GM21367 (cell line): ENCODE measurements at regions not wholly inside any gene's neighbourhood (a gene's known extent, or its start where the extent isn't known, plus 50 kb on each side); places are given as distances from the start of the nearest gene placed in this dataset.
"Not testable (repeated sequence)": the region's sequence is repeated elsewhere in the genome, so short reads cannot be mapped to it uniquely, and the experiment has no call there.

Experiments
- ATAC-seq: cut with Tn5 transposase; IDR thresholded peaks from one replicate; pipeline ENCODE4 v1.9.1; 2021; ENCODE audit not compliant: unreplicated experiment

DNA sequence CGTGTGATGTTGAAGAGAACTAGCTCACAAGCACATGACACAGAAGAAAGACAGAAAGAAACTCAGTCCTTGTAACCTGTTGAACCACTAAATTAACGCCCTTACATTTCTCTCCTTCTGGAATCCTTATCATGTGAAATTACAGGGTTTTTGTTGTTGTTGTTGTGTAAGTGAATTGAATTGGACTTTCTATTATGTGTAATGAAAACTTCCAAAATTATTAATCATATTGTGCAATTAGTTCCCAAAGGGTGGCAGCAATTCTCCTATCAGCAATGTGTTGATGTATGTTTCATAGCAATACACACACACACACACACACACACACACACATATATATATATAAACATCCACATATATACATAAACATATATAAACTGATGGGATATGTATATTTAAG is 402.2 kb upstream of the TCF4 start:
- no peak for ATAC-seq

DNA sequence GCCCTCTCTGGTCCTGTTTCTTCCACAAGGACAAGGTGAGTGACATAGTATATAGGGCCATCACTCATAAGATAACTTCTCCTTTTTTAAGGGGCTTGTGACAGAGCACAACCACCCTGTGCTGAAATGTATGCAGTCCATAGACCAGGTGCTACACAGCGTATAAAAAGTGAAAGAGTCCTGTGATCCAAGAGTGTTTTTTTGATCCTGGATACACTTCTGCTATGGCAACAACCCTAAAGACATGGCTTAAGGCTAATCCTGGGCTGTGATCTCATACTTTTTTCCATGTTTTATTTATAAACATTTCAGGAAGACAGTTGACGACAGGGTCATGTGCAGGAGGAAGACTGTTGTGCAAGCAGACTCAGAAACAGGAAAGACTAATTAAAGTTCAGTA is 400.5 kb upstream of the TCF4 start:
- ATAC-seq = no peak

DNA sequence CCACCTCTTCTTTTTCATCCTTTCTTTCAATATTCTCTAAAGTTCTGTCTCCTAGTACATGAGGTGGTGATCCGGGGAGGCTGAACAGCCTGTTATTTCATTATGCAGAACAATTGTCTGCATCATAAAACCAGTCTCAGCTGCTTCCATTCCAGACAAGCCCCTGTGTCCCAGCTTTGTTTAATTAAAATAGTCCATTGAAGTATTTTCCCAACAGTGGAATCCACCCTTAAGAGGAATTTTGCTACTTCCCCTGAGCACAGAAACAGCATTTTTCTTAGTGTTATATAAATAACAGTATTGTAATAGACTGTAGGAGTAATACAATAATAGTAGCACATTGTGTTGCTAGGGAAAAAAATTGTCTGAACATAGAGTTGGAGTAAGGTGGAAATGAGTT is 395.4 kb upstream of the TCF4 start:
- ATAC-seq = no peak

DNA sequence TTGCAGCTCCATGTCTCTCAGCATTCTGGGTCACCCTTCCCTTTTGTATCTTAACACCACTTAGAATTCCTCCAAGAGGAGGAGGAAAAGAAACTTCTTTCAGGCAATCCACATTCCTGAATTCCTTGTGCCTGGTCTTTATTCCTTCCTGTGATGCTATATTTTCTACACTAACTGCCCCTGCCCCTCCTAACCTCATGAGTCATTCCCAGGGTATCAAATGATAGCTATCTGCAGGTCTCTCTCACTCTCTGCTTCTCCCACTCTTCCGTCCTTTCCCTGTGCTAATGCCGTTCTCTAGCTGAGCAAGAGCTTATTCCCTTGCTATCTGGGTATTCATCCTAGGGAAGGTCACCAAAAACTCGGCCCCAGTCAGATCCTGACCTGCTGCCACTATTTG is 395.0 kb upstream of the TCF4 start:
- ATAC-seq = no peak

DNA sequence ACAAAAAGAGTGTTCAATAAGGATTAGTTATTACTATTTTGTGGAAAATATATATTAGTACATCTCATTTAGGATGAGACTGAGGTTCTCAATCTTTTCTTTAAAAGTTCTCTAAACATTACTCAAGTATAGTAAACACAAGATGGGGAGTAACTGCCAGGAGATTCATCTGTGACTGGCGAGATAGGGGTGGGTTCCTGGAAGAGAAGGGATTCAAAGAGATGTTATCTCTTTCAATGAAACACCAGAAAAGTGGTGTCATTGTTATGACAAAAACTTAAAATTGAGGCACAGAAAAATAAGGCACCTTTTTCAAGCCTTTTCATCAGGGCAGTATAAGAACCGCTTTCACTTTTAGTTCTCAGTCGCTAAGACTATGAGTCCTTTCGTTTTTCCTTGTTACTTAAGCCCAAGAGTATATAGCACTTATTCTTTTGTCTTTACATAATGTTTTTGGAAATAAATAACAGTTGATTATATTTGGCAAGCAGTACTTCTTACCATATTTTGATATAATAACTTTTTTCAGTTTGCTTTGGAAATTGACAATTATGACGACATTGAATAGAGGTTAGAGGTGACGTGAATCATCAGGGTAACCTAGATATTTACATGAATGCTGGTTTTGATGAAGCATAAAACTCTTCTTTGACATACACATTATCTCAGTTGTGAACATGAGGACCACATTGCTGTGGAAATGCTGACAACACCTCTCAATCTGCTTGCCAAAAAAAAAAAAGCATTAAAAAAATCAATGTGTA is 393.9 kb upstream of the TCF4 start:
- ATAC-seq = no peak

DNA sequence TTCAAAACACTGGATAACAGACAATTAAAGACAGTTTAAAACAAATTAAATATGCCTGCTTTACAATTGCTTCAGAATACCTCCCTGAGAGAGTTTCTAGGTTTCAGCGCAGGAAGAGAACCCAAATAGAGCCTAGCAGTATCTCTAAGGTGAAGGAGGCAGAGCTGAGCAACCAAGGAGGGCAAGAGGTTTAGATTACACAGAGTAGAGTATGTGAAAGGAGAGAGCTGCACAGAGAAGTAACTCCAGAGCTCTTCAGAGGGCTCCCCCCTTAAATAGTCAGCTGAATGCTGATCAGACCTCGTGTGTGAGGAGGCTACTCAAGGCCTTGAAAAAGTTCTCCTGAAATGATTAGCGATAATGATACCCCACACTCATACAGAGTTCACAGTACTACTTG is 386.5 kb upstream of the TCF4 start:
- ATAC-seq = no peak

DNA sequence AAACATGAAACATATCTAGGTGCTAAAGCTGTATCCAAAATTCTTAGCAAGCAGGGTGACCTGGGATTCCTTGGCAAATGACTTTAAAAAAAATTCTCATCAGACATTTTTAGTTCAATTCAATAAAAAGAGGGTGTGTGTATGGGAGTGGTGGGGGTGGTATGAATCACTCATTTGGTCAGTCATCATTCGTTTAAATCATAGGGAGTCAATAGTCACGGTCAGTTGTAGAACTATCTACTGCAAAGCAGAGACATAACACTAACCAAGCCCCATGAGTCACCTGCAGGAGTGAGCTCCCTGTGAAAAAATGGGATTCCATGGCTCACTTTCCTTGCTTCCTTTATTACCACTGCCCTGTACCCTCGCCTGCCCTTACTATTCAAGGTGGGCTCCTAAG is 380.6 kb upstream of the TCF4 start:
- no peak for ATAC-seq

DNA sequence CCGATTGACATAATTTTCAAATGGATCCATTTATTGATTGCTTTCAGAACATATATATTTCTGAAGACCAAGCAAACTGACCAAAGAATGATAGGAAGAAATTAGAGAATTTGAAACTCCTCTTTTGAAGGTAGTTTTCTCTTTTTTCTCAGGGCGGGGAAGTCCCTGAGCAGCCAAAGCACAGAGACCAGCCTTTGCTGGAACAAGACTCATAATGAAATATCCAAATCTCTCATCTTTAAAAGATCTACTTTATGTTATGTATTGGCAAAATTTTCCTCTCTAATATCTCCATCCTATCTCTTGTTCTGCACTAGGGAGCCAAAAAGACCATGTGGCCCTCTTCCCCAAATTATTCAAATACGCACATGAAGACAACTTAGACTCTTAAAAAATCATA is 379.0 kb upstream of the TCF4 start:
- ATAC-seq = no peak

DNA sequence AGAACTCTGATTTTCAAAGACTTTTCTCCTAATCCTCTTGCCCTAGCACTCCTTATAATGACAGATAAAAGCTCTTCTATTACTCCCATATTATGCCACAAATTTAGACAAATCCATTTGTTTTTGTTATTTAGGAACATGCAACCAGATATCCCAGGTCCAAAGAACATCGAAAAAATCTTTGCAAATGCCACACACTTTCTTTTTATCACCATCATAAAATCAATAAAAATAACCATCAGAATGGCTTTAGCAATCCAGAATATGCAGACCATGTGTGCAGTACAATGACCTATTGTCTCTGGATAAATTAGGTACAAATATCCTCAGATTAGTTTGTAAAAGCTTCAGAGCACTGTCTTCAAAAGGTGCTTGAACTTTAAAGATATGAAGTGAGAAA is 376.2 kb upstream of the TCF4 start:
- no peak for ATAC-seq

DNA sequence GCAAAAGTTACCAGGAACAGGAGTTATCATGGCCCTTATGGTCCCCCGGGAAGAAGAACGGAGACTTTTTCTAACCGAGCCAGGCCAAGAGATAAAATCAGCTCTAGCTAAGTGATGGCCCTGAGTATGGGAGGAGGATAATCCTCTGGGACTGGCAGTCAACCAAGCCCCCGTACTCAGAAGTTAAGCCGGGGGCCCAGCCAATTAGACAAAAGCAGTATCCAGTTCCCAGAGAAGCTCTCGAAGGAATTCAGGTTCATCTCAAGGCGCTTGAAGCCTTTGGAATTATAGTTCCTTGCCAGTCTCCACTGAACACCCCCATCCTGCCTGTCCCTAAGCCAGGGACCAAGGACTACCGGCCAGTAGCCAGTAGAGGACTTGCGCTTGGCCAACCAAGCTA is 365.3 kb upstream of the TCF4 start:
- no peak for ATAC-seq

DNA sequence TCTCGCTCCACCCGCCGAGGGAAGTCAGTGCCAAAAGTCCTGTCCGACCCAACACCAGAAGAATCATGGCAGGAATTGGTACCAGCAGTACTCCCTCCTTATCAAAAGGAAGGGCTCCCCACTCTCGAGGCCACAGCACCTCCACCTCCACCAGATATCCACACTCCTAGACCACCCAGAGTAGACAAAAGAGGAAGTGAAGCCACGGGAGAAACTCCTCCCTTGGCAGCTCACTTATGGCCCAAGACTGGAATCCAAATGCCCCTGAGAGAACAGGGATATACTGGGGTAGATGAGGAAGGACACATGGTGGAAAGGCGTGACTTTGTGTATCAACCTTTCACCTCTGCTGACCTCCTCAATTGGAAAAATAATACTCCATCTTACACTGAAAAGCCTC is 363.7 kb upstream of the TCF4 start:
- ATAC-seq = not testable (repeated sequence)

DNA sequence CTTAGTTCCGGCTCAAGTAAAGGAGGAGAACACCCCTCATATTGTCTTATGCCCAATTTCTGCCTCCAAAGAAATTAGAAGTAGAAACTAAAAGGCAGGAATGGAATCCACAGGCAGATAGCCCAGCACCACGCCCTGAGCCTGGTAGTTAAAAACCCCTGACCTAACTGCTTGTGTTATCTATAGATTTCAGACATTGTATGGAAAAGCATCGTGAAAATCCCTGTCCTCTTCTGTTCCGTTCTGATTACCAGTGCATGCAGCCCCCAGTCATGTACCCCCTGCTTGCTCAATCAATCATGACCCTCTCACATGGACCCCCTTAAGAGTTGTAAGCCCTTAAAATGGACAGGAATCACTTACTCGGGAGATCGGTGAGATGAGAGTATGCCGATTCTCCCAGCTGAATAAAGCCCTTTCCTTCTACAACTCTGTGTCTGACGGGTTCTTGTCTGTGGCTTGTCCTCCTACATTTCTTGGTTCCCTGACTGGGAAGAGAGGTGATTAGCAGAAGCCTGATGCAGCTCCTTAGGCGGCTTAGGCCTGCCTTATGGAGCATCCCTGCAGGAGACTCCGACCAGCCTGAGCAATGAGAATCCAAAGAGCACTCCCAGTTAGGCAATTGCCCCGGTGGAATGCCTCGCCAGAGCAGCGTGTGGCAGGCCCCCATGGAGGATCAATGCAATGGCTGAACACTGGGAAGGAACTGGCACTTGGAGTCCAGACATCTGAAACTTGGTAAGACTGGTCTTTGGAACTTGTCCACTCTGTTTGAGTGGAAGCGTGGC is 362.6 kb upstream of the TCF4 start:
- ATAC-seq = no peak

DNA sequence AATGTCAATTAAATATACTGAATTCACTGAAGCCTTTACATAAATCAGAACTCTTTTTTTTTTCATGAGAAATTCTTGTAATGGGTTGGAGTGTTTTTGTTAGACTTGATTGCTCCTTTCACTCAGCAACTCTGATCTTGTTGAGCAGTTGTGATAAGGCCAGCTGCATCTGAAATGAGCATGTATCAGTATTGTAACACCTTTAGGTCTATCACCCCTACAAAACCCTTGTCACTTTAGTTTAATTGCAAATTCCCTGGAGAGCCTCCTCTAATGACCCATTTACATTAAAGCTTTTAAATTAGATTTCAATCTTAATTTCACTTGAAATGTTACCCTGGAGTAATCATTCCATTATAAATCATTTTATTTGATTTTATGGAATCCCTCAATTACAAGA is 346.8 kb upstream of the TCF4 start:
- ATAC-seq = no peak

DNA sequence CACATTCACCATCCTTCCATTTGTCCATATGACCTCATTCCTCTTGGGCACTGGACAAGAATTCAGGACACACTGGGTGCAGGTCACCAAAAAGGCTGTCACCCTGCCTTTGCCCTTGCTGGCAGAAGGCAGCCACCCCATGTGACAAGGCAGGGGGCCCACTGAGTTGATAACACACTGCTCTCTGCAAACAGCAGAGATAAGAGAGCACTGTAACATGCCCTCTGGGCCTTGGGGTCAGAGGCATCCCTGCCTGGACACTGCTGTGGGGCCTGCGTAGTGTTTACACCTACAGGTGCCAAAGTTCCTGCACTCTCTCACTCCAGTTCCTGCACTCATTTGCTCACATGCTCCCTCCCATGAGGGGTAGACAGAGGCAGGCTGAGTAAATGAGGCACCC is 344.7 kb upstream of the TCF4 start:
- ATAC-seq = no peak

DNA sequence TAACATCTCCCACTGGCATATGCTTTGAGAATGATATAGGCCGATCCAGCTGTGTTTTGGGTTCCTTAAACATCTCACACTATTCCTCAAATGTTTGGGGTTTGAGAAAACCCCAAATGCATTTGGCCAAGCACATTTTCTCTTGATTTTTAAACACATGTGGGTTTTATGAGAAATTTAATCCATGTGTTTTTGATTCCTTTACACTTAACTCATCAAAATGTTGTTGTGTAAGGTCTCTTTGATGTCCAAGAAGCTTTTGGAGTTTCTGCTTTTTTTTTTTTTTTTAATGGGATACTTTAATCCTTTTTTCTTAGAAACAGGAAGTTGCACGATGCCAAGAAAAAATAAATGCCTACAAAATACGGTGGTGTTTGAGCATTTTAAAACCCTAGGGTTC is 339.8 kb upstream of the TCF4 start:
- ATAC-seq = no peak

DNA sequence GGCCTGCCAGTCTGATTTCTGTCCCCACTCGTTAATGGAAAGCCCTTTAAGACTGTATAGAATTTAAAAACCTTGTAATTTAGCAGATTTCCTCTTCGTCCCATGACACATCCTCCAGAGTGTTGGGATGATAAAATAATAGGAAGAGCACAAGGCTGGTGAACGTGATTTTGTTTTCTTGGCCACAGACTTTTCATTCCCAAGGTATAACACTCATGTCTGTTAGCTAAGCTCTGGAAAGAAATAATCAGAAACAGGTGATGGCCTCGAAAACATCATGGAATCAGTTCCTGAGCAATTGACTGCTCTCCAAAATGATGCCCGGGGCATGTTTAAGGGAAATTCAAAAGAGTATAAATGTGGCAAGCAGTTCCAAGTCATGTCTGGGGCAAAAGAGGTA is 337.8 kb upstream of the TCF4 start:
- no peak for ATAC-seq

DNA sequence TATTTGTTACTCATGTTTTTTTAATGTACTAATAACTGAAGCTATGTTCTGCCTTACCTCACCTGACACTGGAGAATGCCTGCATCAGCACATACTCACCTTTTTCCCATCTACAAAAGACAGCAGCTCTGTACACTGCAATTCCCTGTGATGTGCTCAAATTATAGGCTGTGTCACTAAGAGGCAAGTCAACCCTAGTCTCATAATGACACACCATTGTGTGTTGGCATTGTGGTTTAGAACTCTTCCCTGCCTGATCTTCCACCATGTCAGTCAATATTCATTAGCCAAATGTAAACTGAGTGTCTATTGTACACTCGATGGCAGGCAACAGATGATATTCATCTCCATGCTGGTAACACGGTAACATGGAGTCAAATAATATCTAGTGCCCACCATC is 332.1 kb upstream of the TCF4 start:
- ATAC-seq = no peak

DNA sequence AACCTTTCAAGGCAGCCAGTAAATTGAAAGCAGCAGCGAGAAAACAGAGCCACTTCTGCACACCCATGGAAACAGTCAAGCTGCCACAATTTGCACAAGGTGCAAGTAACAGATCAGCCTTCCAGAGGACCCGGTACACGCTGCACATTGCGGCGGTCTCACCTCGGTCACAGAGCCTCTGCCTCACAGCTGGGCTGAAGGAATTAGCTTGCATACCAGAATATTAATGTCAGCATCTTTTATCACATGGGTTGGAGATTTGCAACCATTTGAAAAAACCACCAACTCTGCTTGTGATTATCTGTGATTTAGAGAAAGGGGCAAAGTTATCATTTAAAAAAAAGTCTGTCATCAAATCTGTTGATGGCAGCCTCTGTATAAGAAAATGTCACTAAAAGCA is 330.5 kb upstream of the TCF4 start:
- no peak for ATAC-seq

DNA sequence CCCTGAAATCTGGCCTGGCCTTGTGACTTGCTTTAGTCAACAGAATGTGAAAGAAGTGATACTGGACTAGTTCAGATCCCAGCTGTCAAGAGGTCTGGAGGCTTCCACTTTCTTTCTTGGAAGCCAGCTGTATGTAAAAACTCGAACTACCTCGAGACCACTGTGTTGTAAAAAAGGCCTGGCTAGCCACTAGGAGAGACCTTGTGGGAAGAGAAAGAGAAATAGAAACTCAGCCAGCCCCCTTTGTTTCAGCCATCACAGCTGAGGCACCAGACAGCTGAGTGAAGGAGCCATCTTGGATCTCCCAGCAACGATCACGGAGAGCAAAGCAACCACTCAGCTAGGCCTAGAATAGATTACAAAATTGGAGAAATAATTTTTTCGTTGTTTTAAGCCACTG is 324.9 kb upstream of the TCF4 start:
- ATAC-seq = no peak

DNA sequence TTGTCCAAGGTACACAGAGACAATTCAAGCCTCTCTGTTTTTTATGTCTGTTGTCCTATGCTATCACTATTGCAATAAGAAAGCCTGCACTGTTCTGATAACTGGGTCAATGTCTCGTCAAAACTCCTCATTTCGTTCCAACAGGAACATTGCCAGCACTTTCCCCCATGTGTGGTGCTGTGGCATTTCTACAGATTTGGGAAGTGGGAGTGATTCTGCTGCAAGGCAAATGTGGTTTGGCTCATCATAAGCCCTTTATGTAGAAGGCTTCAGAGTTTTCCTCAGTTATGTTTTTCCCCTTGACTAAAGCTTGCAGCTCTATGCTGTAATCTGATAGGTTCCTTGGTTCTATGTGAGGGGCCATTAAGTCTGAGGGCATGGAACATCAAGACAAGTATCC is 324.1 kb upstream of the TCF4 start:
- ATAC-seq = no peak

DNA sequence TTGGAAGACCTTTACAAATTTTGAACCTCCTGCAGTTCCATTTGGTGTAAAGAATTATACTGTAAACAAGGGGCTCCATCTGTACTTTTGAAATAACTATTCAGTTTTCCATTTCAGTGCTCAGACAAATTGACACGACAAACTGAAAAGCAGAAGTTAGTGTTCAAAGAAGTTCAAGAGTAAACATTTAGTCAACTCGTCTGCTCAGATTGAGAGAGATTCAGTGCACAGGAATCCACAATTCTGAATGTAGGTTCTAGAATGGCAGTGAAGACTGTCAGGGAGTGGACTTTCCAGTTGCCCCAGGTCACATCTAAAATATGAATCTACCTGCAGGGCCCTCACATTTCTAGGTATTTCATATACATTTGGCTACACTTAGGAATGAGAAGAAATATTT is 322.3 kb upstream of the TCF4 start:
- ATAC-seq = no peak

DNA sequence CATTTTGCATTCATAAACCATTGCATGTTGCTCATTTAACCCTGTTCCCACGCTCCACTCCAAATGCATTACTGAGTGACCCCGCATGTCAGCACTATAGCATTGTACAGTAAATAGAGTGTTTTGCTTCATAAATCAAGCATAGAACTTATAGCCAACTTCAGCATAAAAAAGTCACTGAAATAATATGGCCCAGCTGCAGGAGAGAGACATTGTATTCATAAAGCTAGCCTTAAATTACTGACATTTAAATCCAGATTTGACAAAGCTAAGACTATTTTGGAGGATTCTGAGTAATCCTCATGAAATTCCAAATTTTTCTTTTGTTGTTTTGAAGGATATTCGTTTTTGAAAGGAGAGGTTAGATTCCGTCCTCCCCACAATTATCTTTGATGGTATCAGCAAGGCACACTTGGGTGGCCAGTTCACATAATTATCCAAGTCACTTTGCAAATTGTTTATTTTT is 320.9 kb upstream of the TCF4 start:
- ATAC-seq = no peak
